ENCODE measurements at regions not wholly inside any gene's neighbourhood (a gene's known extent, or its start where the extent isn't known, plus 50 kb on each side); places are given as distances from the start of the nearest gene placed in this dataset.
"Not testable (repeated sequence)": the region's sequence is repeated elsewhere in the genome, so short reads cannot be mapped to it uniquely, and the experiment has no call there.

DNA sequence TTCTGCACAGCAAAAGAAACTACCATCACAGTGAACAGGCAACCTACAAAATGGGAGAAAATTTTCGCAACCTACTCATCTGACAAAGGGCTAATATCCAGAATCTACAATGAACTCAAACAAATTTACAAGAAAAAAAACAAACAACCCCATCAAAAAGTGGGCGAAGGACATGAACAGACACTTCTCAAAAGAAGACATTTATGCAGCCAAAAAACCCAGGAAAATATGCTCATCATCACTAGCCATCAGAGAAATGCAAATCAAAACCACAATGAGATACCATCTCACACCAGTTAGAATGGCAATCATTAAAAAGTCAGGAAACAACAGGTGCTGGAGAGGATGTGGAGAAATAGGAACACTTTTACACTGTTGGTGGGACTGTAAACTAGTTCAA is 61.5 kb upstream of the ZNF30 start:
- H3K9me3 ChIP-seq (replicated peaks; ENCODE audit: control insufficient read depth, insufficient read depth, low read depth, low read length); DNase-seq (ENCODE audit: extremely low read depth in 1 of 4, low spot score in 3 of 4); POLR2A ChIA-PET; in situ Hi-C loops (cut with MboI); ATAC-seq; H3K36me3 ChIP-seq (ENCODE audit: control insufficient read depth, insufficient read depth, low read length); BruUV-seq (replicated peaks); H3K27ac ChIP-seq (ENCODE audit: extremely low read depth, low read depth, low read length); H3K27me3 ChIP-seq (ENCODE audit: control insufficient read depth in 2 of 2, insufficient read depth in 2 of 2, low read length in 2 of 2); CTCF ChIA-PET (ENCODE audit: low intra/inter-chr PET ratio); FAIRE-seq; H3K9me1 ChIP-seq (ENCODE audit: control insufficient read depth, insufficient read depth, low read length); H3K79me2 ChIP-seq (ENCODE audit: control insufficient read depth, insufficient read depth, low read length); H3K9ac ChIP-seq (ENCODE audit: insufficient read depth in 1 of 2, low read depth in 2 of 2, low read length in 2 of 2); intact Hi-C loops (cut with micrococcal nuclease); H3K4me3 ChIP-seq; H3K4me2 ChIP-seq (ENCODE audit: insufficient read depth, low read length); H2AFZ ChIP-seq (ENCODE audit: low read depth, low read length); H4K20me1 ChIP-seq (replicated peaks; ENCODE audit: control insufficient read depth, insufficient read depth, low read length): not testable (repeated sequence)
- TF ChIP-seq, protein P1, sequence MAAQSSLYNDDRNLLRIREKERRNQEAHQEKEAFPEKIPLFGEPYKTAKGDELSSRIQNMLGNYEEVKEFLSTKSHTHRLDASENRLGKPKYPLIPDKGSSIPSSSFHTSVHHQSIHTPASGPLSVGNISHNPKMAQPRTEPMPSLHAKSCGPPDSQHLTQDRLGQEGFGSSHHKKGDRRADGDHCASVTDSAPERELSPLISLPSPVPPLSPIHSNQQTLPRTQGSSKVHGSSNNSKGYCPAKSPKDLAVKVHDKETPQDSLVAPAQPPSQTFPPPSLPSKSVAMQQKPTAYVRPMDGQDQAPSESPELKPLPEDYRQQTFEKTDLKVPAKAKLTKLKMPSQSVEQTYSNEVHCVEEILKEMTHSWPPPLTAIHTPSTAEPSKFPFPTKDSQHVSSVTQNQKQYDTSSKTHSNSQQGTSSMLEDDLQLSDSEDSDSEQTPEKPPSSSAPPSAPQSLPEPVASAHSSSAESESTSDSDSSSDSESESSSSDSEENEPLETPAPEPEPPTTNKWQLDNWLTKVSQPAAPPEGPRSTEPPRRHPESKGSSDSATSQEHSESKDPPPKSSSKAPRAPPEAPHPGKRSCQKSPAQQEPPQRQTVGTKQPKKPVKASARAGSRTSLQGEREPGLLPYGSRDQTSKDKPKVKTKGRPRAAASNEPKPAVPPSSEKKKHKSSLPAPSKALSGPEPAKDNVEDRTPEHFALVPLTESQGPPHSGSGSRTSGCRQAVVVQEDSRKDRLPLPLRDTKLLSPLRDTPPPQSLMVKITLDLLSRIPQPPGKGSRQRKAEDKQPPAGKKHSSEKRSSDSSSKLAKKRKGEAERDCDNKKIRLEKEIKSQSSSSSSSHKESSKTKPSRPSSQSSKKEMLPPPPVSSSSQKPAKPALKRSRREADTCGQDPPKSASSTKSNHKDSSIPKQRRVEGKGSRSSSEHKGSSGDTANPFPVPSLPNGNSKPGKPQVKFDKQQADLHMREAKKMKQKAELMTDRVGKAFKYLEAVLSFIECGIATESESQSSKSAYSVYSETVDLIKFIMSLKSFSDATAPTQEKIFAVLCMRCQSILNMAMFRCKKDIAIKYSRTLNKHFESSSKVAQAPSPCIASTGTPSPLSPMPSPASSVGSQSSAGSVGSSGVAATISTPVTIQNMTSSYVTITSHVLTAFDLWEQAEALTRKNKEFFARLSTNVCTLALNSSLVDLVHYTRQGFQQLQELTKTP (IDR thresholded peaks at IDR 0.05; ENCODE audit: low read depth in 1 of 2, partially characterized antibody in 2 of 2), result peak in 1 of 2 experiments; percentile 92
- 78% methylated on average over 1 of the region's 2 CpGs for WGBS (ENCODE audit: insufficient coverage, low coverage, missing lambda C conversion rate)
- H3K4me1 ChIP-seq (replicated peaks in 1 of 2; ENCODE audit: control insufficient read depth in 2 of 2, insufficient read depth in 2 of 2, low read length in 2 of 2), result peaks cover 8 to 12% of the 10 kb centered on the region in 2 experiments; a peak in 3 of 5 replicates
